ENCODE measurements at regions not wholly inside any gene's neighbourhood (a gene's known extent, or its start where the extent isn't known, plus 50 kb on each side); places are given as distances from the start of the nearest gene placed in this dataset.
A peak's percentile ranks its signal among the peaks of the same experiment; 100 is the strongest.

DNA sequence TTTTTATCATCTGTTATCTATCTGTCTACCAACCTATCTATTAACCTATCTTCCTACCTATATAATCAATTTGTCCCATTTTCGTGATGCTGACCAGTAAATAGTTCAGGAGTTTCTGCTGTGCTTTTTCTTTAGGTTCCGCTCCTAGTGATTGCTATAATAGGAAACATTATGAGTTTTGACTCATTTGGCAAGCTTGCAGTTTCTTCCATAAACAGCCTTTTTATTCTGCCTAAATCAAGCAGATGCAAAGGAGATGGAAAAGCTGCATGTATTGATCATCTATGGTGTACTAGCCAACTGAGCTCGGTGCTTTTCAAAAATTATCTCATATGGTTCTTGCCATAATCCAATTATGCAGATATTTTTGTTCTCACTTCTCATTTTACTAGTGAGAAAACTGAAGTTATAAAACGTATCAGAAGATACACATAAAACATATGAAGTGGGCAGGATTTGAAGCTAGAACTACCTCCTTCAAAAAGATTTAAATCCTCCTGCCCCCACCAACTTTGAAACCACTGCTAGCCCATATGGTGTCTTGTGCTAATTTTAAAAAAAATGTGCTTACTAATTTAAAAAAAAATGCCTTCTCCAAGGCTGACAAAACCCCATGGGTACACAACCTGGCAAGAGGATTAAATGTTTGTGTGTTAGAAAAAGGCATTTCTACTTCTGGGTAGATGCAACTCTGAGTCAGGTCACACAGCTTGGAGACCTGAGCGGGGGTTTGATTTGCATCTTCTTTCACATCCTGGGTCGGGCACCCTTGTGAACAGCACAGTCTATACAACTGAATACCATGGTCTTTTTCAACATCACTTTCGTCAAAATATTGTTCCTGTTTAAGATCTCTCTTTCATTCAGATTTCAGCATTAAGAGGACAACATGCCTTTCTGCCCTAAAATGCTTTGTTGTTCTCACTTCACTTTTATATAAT is 267.0 kb downstream of the CHL1 start:
- Histone ChIP-seq H4K20me1 (ENCODE audit: insufficient read depth, low read length, poor library complexity, severe bottlenecking) (no peaks in the 10 kb centered on the region), H3K27me3 (ENCODE audit: insufficient read depth, low read length, poor library complexity, severe bottlenecking) (no peaks in the 10 kb centered on the region), H3K9me3 (ENCODE audit: insufficient read depth, low read depth, low read length) (peaks cover 4% of the 10 kb centered on the region), H3K9ac (ENCODE audit: low read depth, low read length, poor library complexity, severe bottlenecking) (no peak overlapping the region), H3K4me2 (ENCODE audit: low read depth, low read length, poor library complexity, severe bottlenecking) (no peak overlapping the region), H3K79me2 (ENCODE audit: insufficient read depth, low read length) (no peaks in the 10 kb centered on the region), H3K36me3 (ENCODE audit: insufficient read depth, low read length) (no peaks in the 10 kb centered on the region), H3K4me3 (ENCODE audit: low read length, poor library complexity, severe bottlenecking) (no peak overlapping the region), H3K9me2 (replicated peaks; ENCODE audit: low read depth, low read length) (no peaks in the 10 kb centered on the region), H3F3A (ENCODE audit: low read depth) (no peaks in the 10 kb centered on the region), H3K4me1 (ENCODE audit: insufficient read depth, low read length, poor library complexity, severe bottlenecking) (no peaks in the 10 kb centered on the region), H2AFZ (ENCODE audit: low read length) (no peak overlapping the region)
- no peak for TF ChIP-seq EZH2phosphoT487 (IDR thresholded peaks at IDR 0.05; ENCODE audit: borderline replicate concordance)
- TF ChIP-seq, protein P1, sequence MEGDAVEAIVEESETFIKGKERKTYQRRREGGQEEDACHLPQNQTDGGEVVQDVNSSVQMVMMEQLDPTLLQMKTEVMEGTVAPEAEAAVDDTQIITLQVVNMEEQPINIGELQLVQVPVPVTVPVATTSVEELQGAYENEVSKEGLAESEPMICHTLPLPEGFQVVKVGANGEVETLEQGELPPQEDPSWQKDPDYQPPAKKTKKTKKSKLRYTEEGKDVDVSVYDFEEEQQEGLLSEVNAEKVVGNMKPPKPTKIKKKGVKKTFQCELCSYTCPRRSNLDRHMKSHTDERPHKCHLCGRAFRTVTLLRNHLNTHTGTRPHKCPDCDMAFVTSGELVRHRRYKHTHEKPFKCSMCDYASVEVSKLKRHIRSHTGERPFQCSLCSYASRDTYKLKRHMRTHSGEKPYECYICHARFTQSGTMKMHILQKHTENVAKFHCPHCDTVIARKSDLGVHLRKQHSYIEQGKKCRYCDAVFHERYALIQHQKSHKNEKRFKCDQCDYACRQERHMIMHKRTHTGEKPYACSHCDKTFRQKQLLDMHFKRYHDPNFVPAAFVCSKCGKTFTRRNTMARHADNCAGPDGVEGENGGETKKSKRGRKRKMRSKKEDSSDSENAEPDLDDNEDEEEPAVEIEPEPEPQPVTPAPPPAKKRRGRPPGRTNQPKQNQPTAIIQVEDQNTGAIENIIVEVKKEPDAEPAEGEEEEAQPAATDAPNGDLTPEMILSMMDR (conservative IDR thresholded peaks at IDR 0.05; ENCODE audit: low read length): no peak

DNA sequence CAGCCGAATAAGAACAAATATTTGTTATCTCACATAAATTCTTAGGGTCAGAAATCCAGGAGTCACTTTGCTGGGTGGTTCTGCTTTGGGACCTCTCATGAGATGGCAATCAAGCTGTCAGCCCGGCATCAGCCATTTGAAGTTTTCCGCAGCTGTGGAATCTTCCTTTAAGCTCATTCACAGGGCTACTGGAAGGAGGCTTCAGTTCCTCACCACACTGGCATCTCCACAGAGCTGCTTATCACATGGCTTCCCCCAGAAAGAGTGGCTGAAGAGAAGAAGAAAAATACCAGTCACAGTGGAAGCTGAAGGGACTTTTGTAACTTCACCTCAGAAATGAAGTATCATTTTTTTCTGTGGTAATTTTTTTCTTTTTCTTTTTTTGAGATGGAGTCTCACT is 267.7 kb downstream of the CHL1 start:
- no peaks in the 10 kb centered on the region for H3K9me2 ChIP-seq (replicated peaks; ENCODE audit: low read depth, low read length)
- no peaks in the 10 kb centered on the region for H3K27me3 ChIP-seq (ENCODE audit: insufficient read depth, low read length, poor library complexity, severe bottlenecking)
- H4K20me1 ChIP-seq (ENCODE audit: insufficient read depth, low read length, poor library complexity, severe bottlenecking): no peaks in the 10 kb centered on the region
- no peak for TF ChIP-seq EZH2phosphoT487 (IDR thresholded peaks at IDR 0.05; ENCODE audit: borderline replicate concordance)
- TF ChIP-seq, protein P1 (conservative IDR thresholded peaks at IDR 0.05; ENCODE audit: low read length): no peak
- no peak overlapping the region for H3K9ac ChIP-seq (ENCODE audit: low read depth, low read length, poor library complexity, severe bottlenecking)
- H3K9me3 ChIP-seq (ENCODE audit: insufficient read depth, low read depth, low read length): peaks cover 8% of the 10 kb centered on the region
- no peaks in the 10 kb centered on the region for H3K79me2 ChIP-seq (ENCODE audit: insufficient read depth, low read length)
- H3K4me1 ChIP-seq (ENCODE audit: insufficient read depth, low read length, poor library complexity, severe bottlenecking): no peaks in the 10 kb centered on the region
- no peaks in the 10 kb centered on the region for H3F3A ChIP-seq (ENCODE audit: low read depth)
- no peak overlapping the region for H2AFZ ChIP-seq (ENCODE audit: low read length)
- H3K4me3 ChIP-seq (ENCODE audit: low read length, poor library complexity, severe bottlenecking): no peak overlapping the region
- no peak overlapping the region for H3K4me2 ChIP-seq (ENCODE audit: low read depth, low read length, poor library complexity, severe bottlenecking)
- no peaks in the 10 kb centered on the region for H3K36me3 ChIP-seq (ENCODE audit: insufficient read depth, low read length)

DNA sequence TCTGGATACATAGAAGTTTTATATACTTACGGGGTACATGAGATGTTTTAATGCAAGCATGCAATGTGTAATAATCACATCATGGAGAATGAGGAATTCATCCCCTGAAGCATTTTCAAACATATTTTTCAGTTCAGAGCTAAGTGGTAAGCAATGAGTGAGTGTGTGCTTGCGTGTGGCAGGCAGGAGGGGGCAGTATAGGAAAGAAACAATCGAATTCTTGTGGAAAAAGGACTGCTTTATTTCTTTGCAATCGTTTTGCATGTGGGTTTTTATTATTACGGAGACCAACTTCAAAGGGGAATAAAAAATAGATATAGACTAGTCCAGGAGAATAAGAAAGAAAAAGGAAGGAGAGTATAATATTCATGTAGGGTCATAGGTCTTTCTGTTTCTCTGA is 271.6 kb downstream of the CHL1 start:
- no peaks in the 10 kb centered on the region for H3F3A ChIP-seq (ENCODE audit: low read depth)
- no peak overlapping the region for H3K4me3 ChIP-seq (ENCODE audit: low read length, poor library complexity, severe bottlenecking)
- H3K4me1 ChIP-seq (ENCODE audit: insufficient read depth, low read length, poor library complexity, severe bottlenecking): no peaks in the 10 kb centered on the region
- H2AFZ ChIP-seq (ENCODE audit: low read length): no peak overlapping the region
- H4K20me1 ChIP-seq (ENCODE audit: insufficient read depth, low read length, poor library complexity, severe bottlenecking): no peaks in the 10 kb centered on the region
- TF ChIP-seq, protein P1 (conservative IDR thresholded peaks at IDR 0.05; ENCODE audit: low read length): peak; percentile 58
- TF ChIP-seq EZH2phosphoT487 (IDR thresholded peaks at IDR 0.05; ENCODE audit: borderline replicate concordance): no peak
- peaks cover 19% of the 10 kb centered on the region for H3K9me3 ChIP-seq (ENCODE audit: insufficient read depth, low read depth, low read length)
- H3K9me2 ChIP-seq (replicated peaks; ENCODE audit: low read depth, low read length): no peaks in the 10 kb centered on the region
- no peaks in the 10 kb centered on the region for H3K36me3 ChIP-seq (ENCODE audit: insufficient read depth, low read length)
- no peak overlapping the region for H3K4me2 ChIP-seq (ENCODE audit: low read depth, low read length, poor library complexity, severe bottlenecking)
- H3K9ac ChIP-seq (ENCODE audit: low read depth, low read length, poor library complexity, severe bottlenecking): no peak overlapping the region
- no peaks in the 10 kb centered on the region for H3K79me2 ChIP-seq (ENCODE audit: insufficient read depth, low read length)
- H3K27me3 ChIP-seq (ENCODE audit: insufficient read depth, low read length, poor library complexity, severe bottlenecking): no peaks in the 10 kb centered on the region

Measured in Loucy (cell line).